NCI-H69 (cell line): ENCODE measurements at regions not wholly inside any gene's neighbourhood (a gene's known extent, or its start where the extent isn't known, plus 50 kb on each side); places are given as distances from the start of the nearest gene placed in this dataset.
A peak's percentile ranks its signal among the peaks of the same experiment; 100 is the strongest.
"Not testable (repeated sequence)": the region's sequence is repeated elsewhere in the genome, so short reads cannot be mapped to it uniquely, and the experiment has no call there.

Experiments
- DNase-seq: peaks from one replicate; lab custom pipeline; 2025; lab: John Stamatoyannopoulos, UW

DNA sequence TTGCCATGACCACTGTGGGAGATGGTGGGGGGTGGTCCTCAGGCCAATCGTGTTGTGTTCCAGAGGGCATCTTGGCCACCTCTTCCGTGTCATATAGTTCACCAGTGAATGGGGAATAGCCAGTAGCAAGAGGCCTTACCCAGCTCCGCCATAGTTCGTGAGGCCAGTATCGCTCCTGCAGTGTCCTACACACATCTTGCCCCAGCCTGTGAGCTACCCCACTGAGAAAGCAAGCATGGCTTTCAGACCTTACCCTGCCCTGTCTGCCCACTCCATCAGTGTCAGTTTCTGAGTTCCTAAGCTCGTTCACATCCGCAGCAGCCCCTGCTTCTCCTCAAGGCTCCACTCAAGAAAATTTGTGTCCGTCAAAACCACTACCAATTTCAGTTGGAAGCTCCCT is 586.0 kb upstream of the PABPC5 start:
- DNase-seq: not testable (repeated sequence)

DNA sequence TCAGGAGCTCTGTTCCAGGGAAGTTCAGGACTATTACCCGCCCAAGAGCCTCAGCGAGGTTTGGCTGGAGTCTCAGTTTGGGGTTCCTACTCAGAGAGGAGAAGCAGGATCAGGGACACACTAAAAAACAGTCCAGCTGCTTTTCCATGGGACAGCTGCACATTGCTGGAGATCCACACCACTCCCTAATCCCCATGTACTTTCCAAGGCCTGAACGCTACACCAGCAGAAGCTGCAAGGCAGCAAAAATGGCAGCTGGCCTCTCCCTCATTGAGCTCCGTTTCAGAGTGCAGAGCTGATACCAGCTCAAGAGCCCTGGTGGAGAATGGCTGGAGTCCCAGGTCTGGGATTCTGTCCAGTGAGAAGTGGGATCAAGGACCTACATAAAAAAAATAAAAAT is 551.2 kb upstream of the PABPC5 start:
- DNase-seq: no peak

DNA sequence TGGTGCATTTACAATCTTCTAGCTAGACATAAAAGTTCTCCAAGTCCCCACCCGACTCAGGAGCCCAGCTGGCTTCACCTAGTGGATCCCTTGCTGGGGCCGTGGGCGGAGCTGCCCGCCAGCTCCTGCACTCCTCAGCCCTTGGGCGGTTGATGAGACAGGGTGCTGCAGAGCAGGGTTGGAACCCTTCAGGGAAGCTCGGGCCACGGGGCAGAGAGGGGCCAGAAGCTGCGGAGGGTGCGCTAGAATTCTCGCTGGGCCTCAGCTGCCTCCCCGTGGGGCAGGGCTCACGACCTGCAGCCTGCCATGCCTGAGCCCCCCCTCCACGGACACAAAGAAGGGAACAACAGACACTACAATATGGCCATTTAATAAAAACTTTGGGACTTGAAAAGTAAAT is 519.8 kb upstream of the PABPC5 start:
- DNase-seq: not testable (repeated sequence)

DNA sequence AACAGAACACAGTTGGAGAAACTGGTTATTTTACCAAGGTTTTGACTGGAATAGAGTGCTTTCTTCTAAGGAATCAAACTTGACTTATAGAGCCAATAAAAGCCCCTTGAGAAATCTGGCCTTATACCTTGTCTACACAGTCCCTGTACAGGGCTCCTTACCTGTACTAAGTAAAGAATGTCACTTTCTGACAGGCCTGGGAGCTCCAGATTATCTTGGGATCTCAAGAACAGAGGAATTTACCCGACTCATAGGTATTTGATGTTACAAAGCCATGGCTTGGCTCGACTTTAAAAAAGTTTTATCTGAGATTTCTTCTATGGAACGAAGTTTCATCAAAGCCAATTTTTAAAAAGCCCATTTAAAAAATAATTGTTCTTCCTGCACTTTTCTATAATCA is 487.8 kb upstream of the PABPC5 start:
- not testable (repeated sequence) for DNase-seq

DNA sequence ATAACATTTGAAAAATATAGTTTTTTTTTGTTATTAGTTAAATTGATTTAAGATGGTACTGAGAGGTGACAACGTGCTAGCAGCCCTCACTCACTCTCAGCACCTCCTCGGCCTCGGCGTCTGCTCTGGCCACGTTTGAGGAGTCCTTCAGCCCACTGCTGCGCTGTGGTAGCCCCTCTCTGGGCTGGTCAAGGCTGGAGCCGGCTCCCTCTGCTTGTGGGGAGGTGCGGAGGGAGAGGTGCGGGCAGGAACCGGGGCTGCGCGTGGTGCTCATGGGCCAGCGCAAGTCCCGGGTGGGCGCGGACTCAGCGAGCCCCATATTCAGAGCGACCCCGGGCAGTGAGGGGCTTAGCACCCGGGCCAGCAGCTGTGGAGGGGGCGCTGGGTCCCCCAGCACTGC is 439.4 kb upstream of the PABPC5 start:
- not testable (repeated sequence) for DNase-seq

DNA sequence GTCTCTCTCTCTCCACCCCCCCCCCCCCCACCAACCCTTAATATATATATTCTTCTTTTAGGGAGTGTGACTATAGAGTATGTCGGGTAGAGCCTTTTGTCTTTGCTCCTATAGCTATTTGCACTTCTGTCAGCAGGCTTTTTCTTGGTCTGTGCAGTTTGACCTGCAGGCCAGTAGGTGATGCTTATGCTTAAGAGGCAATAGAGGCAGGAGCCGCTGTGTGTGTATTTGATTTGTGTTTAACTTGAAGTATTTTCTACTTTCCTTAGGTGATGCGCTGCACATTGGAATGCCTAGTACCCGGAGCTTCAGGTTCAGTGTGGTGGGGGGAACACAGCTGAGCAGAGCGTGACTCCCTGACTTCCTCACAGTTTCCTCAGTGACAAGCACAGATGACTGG is 416.5 kb upstream of the PABPC5 start:
- not testable (repeated sequence) for DNase-seq

DNA sequence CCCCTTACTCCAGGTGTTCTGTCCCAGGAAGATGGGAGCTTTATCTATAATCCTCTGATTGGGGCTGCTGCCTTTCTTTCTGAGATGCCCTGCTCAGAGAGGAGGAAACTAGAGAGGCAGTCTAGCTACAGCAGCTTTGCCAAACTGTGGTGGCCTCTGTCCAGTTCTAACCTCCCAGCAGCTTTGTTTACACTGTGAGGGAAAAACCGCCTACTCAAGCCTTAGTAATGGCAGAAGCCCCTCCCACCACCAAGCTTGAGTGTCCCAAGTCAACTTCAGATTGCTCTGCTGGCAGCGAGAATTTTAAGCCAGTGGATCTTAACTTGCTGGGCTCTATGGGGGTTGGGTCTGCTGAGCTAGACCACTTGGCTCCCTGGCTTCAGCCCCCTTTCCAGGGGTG is 394.9 kb upstream of the PABPC5 start:
- no peak for DNase-seq

DNA sequence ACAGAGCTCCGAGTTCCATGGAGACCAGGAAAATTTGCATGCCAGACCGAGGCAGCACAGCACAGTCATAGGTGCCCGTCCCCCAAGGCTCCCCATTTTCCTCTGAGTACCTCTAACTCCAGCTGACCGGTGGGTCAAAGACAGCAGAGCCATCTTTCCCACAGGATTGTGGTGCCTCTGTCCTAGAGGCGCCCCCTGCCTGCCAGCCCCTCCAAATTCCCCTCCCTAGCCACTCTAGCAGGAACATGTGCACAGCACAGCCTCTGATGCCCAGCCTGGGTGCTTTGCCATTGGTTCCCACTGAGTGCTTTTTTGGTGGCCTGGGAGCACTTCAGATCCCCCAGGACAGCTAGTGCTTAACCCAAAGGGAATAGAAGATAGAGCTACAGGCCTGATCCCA is 368.5 kb upstream of the PABPC5 start:
- DNase-seq: no peak

DNA sequence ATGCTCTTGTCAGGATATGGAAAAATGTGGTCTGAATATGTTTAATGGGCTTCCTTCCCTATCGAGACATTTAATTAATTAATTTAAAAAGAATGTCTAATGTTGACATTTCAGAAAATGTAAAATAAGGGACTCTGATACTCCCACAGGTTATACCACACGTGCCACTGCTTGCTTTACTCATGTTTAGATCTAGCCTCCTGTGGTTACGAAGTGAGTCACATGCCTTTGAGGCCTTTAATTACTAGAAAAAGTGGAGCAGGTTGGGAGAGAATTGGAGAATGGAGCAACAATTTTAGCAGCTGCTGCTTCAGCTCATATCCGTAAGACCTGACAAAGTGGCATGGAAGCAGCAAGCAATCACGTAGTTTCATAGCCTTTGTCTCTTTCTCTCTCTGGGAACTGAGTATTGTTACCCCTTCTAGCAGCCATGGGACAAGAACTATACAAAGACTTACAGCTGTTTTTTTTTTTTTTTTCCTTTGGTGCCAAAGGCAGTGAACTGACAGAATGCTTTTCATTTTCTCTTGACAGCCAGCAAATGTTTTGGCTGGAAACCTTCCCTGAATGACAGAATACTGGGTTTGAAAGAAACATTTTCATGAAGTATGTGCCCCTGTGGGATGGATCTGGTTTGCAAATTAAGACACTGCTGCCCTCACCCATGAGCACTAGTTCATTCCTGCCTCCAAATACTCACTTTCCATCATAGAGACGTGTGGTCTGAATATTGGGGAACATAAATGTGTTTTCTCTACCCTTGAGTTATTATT is 355.1 kb upstream of the PABPC5 start:
- DNase-seq: no peak

DNA sequence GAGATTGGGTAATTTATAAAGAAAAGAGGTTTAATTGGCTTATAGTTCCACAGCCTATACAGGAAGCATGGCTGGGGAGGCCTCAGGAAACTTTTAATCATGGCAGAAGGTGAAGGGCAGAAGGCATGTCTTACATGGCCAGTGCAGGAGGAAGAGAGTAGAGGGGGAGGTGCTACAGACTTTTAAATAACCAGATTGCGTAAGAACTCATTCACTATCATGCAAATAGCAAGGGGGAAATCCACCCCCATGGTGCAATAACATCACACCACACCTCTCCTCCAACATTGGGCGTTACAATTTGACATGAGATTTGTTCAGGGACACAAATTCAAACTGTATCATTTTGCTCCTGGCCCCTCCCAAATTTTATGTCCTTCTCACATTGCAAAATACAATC is 353.8 kb upstream of the PABPC5 start:
- no peak for DNase-seq

DNA sequence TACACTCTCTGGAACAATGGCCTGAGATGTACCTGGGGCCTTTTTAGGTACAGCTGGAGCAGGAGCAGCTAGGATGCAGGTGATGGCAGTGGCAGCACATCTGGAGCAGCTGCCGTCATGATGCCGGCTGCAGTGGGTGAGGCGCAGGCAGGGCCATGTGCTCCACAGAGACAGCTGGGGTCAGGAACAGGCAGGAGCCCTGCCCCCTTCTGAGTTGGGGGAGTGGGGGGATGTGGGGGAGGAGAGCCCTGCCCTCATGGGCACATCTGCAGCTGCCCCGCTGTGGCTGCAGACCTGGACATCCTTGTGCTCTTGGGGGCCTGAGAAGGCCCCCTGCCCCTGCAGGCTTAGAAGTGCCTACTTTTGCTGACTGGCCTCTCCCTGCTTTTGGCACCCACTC is 352.8 kb upstream of the PABPC5 start:
- DNase-seq: no peak

DNA sequence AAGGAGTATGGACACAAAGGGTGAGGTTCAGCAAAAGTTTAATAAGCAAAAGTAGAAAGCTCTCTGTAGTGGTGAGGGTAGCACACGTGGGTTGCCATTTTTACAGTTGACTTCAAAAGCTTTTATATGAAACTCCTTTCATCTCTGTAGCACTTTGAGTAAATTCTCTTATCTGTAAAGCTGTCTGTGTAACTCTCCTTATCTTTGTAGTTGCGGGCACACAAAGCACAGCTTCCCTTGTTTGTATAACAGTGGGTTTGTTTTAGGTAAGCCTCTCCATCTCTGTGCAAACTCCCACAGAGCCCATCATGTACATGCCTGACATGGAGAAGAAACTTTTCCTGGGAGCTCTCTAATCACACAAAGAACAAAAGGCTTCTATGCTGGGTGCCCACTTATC is 325.9 kb upstream of the PABPC5 start:
- no peak for DNase-seq

DNA sequence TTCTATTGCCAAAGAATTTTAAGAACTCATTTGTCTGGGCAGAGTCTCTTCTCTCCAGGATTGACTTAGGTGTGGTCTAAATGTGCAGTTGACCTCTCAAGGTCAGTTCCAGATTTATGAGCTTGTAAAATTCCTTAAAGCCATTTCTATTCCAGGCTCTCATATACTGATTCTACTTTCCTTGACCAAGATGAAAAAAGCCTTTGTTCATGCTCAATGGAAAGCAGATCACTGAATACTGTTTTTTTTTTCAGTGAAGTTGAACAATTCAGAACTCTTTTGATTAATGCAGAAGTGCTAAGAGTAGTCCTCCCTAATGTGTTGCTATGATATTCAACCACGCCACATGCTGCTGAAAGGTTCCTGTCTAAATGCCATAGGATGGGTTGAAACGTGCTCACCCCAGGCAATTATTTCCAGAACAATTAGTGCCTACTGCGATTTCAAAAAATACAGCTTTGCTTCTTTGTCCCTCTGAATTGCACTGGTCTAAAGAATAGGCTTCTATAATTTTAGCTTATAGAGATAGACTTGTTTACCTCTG is 312.4 kb upstream of the PABPC5 start:
- no peak for DNase-seq

DNA sequence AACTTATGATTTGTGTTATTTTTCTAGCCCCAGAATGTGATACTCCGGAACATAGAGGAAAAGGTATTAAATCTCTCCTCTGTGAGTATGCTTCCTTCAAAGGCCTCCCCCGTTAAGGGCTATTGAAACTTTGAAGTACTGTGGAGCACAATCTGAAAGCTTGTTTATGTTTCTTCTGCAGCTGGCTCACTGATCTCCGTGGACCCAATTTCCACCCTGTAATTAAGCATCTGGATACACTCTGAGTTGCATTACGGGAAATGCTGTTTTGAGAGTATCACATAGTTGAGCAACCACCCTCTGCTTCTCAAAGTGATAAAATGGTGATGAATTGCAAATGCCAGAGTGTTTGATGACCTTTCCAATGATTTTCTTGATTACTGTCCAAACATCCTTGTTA is 296.8 kb upstream of the PABPC5 start:
- peak; percentile 2 for DNase-seq
